Activated CD8-positive, alpha-beta memory T cell treated with anti-CD3 and anti-CD28 coated beads, Interleukin-2, amount 10 ng/mL, durations not matched to agents 7 days and 5 days (primary cell): ENCODE measurements at regions not wholly inside any gene's neighbourhood (a gene's known extent, or its start where the extent isn't known, plus 50 kb on each side); places are given as distances from the start of the nearest gene placed in this dataset.

Experiments used
- ATAC-seq: fragments of 150-1000 bp; cut with Tn5 transposase; one replicate; pipeline ENCODE4 v1.10.0; 2021; ENCODE audit warnings: moderate library complexity
- CTCF ChIA-PET: fragments of 350-600 bp; sonication (Branson Sonifier 250); formaldehyde crosslinking; loops from one replicate; lab custom pipeline; 2021; ENCODE audit warnings: antibody characterized with exemption; lab: Charles Lee
- DNase-seq: peaks from one replicate; pipeline ENCODE4 v3.0.0-alpha.2; 2020
- H3K27ac Mint-ChIP-seq: one replicate; pipeline ENCODE4 v1.8.0; 2021; ENCODE audit warnings: mild to moderate bottlenecking, mixed read lengths
- H3K27me3 Mint-ChIP-seq: one replicate; pipeline ENCODE4 v1.8.0; 2021; ENCODE audit warnings: mixed read lengths
- H3K36me3 Mint-ChIP-seq: one replicate; pipeline ENCODE4 v1.8.0; 2021; ENCODE audit warnings: mild to moderate bottlenecking, mixed read lengths
- H3K4me1 Mint-ChIP-seq: one replicate; pipeline ENCODE4 v1.8.0; 2021; ENCODE audit warnings: mixed read lengths
- H3K4me3 Mint-ChIP-seq: one replicate; pipeline ENCODE4 v1.8.0; 2021; ENCODE audit warnings: mild to moderate bottlenecking, moderate library complexity, mixed read lengths
- H3K9me3 Mint-ChIP-seq: one replicate; pipeline ENCODE4 v1.8.0; 2022; ENCODE audit warnings: low read depth, mixed read lengths

DNA sequence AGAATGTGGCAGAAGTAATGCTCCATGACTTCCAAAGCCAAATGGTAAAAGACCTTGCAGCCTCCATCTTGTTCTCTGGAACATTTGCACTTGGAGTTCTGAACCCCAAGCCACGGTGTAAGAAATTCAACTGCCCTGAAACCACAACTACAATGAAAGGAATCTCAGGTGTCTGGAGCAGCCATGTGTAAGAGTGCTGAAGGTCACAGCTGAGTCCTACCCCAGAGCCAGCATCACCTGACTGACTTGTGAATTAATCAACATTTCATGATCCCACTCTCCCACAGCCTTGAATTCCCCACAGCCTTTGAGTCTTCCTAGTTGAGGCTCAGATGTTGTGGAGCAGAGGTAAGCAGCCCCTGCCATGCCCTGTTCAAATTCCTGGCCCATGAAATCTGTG, 192.8 kb upstream of the CAMK1G start:
- Mint-ChIP-seq H3K4me1 (no peaks in the 10 kb centered on the region), H3K27ac (no peak overlapping the region), H3K36me3 (no peaks in the 10 kb centered on the region), H3K4me3 (no peak overlapping the region), H3K27me3 (peaks cover 23% of the 10 kb centered on the region), H3K9me3 (no peaks in the 10 kb centered on the region)
- ATAC-seq = no peak
- CTCF ChIA-PET = no interaction called here
- DNase-seq = no peak

- peaks cover 28% of the 10 kb centered on the region for H3K27me3 Mint-ChIP-seq
- DNase-seq (no peak), ATAC-seq (no peak)
- no peaks in the 10 kb centered on the region for H3K36me3 Mint-ChIP-seq
- H3K4me3 Mint-ChIP-seq = no peak overlapping the region
- CTCF ChIA-PET = no interaction called here
- H3K4me1 Mint-ChIP-seq = no peaks in the 10 kb centered on the region
- no peak overlapping the region for H3K27ac Mint-ChIP-seq
- no peaks in the 10 kb centered on the region for H3K9me3 Mint-ChIP-seq
Measured at GRCh38 chr1:209391792-209392191, 191.7 kb upstream of the CAMK1G start.

- H3K4me3 Mint-ChIP-seq = no peak overlapping the region
- H3K36me3 Mint-ChIP-seq = no peaks in the 10 kb centered on the region
- H3K9me3 Mint-ChIP-seq = no peaks in the 10 kb centered on the region
- H3K4me1 Mint-ChIP-seq = no peaks in the 10 kb centered on the region
- H3K27ac Mint-ChIP-seq = no peak overlapping the region
- DNase-seq = no peak
- no peak for ATAC-seq
- CTCF ChIA-PET = no interaction called here
- peaks cover 35% of the 10 kb centered on the region for H3K27me3 Mint-ChIP-seq
Measured at GRCh38 chr1:209395169-209395568, 188.3 kb upstream of the CAMK1G start.

GRCh38 chr1:209397371-209397770, 186.1 kb upstream of the CAMK1G start:
- CTCF ChIA-PET = interaction anchor here (1.1 kb wide), 1 partner anchor 8 kb away, joined by 3 read pairs; no protein-coding TSS in a partner anchor
- DNase-seq (no peak), ATAC-seq (no peak)
- Mint-ChIP-seq H3K36me3 (no peaks in the 10 kb centered on the region), H3K27me3 (peaks cover 33% of the 10 kb centered on the region), H3K4me1 (no peaks in the 10 kb centered on the region), H3K4me3 (no peak overlapping the region), H3K27ac (no peak overlapping the region), H3K9me3 (no peaks in the 10 kb centered on the region)

DNA sequence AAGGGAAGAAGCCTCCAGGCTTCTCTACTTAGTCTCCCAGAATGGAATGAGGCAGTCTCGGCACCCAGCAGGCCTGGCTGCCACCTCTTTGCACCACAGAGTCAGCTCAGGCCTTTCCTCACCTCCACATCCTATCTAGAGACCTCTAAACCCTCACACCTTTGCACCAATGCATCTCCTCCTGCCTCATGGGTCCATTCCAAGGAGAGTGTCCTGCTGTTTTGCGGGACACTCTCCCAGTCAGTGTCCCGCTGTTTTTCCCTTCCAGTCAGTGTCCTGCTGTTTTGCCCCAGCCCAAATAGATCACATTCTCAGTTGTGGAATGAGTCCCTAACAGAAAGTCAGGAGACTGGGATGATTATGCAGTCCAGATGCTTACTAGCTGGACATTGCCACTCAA, 185.6 kb upstream of the CAMK1G start:
- H3K4me3 Mint-ChIP-seq = no peak overlapping the region
- no peaks in the 10 kb centered on the region for H3K9me3 Mint-ChIP-seq
- CTCF ChIA-PET = no interaction called here
- no peaks in the 10 kb centered on the region for H3K4me1 Mint-ChIP-seq
- no peak overlapping the region for H3K27ac Mint-ChIP-seq
- no peaks in the 10 kb centered on the region for H3K36me3 Mint-ChIP-seq
- no peak for DNase-seq
- peaks cover 33% of the 10 kb centered on the region for H3K27me3 Mint-ChIP-seq
- no peak for ATAC-seq

GRCh38 chr1:209398313-209398991, 185.1 kb upstream of the CAMK1G start:
- Mint-ChIP-seq H3K4me1 (no peaks in the 10 kb centered on the region), H3K36me3 (no peaks in the 10 kb centered on the region), H3K27ac (no peak overlapping the region), H3K9me3 (no peaks in the 10 kb centered on the region), H3K4me3 (no peak overlapping the region), H3K27me3 (peaks cover 30% of the 10 kb centered on the region)
- DNase-seq = no peak
- no peak for ATAC-seq
- CTCF ChIA-PET = no interaction called here

DNA sequence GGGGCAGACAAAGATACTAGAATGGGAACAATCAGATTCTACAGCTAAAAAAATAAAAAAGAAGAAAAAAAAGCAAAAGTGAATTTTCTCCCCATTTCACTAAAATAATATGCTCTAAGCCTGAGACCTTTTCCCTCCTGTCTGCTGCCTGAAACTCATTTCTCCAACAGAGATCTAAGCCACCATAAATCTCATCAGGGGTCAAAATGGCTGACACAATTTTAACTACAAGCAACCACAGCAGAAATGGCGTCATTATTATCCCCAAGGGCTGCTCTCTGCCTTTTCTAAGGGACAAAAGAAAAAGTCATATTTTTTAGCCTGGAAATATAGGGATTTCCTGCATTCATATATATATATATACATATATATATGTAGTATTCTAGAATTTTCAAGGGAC, 183.7 kb upstream of the CAMK1G start:
- no peaks in the 10 kb centered on the region for H3K9me3 Mint-ChIP-seq
- H3K4me3 Mint-ChIP-seq = no peak overlapping the region
- no peaks in the 10 kb centered on the region for H3K4me1 Mint-ChIP-seq
- no peak for DNase-seq
- CTCF ChIA-PET = no interaction called here
- H3K27ac Mint-ChIP-seq = no peak overlapping the region
- no peak for ATAC-seq
- no peaks in the 10 kb centered on the region for H3K36me3 Mint-ChIP-seq
- H3K27me3 Mint-ChIP-seq = peaks cover 24% of the 10 kb centered on the region

DNA sequence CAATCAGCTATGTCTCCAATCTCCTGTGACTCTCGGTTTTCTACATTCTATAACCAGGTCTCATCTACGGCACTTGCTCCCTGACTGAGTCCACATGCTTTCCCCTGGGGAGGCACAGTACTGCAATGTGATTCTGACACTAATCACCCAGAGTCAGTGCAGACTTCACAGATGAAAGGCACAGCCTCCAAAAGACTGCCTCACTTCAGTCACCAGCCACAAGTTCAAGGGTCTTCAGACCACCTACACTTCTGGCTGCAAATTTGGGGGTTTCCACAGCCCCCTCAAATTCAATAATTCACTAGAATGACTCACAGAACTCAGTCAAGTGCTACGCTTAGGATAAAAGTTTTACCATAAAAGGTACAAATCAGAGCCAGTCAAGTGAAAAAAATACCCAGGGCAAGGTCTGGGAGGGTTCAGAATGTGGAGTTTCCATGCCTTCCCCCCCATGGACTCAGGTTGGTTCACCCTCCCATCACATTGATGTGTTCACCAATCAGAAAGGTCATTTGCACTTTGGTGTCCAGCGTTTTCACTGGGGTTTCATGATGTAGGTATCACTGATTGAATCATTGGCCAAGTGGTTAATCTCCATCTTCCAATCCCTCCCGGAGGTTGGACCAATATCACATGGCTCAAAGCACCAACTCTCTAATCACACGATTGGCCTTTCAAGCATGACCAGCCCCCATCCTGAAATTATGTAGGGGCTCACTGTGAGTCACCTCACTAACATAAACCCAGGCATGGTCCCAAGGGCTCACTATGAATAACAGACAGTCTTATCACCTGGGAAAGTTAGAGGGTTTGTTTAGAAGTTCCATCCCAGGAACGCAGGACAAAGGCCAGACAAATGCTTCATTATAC, 182.9 kb upstream of the CAMK1G start:
- no peaks in the 10 kb centered on the region for H3K36me3 Mint-ChIP-seq
- H3K4me3 Mint-ChIP-seq = no peak overlapping the region
- no peak for ATAC-seq
- no peak for DNase-seq
- no peaks in the 10 kb centered on the region for H3K9me3 Mint-ChIP-seq
- CTCF ChIA-PET = no interaction called here
- no peaks in the 10 kb centered on the region for H3K4me1 Mint-ChIP-seq
- H3K27me3 Mint-ChIP-seq = peaks cover 21% of the 10 kb centered on the region
- H3K27ac Mint-ChIP-seq = no peak overlapping the region

DNA sequence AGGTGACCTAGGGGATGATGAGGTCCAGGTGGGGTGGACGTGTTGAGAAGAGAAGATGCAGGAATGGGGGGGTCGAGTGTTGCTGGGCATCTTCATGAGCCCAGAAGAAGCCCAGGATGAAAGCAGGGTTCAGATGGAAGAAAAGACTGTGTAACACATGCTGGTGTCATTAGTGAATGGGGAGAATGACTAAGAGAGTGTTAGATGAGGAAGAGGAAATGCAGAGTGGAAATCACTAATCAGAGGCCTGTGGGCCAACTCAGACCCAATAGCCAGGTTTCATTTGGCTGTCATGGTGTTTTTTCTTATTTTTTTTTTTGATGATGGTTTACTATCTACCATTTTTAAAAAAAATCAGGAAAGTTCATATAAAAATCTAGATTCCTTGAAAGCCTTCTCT, 180.8 kb upstream of the CAMK1G start:
- ATAC-seq (no peak), DNase-seq (no peak)
- Mint-ChIP-seq H3K4me1 (no peaks in the 10 kb centered on the region), H3K36me3 (no peaks in the 10 kb centered on the region), H3K4me3 (no peak overlapping the region), H3K27me3 (peaks cover 20% of the 10 kb centered on the region), H3K9me3 (no peaks in the 10 kb centered on the region), H3K27ac (no peak overlapping the region)
- CTCF ChIA-PET = no interaction called here

DNA sequence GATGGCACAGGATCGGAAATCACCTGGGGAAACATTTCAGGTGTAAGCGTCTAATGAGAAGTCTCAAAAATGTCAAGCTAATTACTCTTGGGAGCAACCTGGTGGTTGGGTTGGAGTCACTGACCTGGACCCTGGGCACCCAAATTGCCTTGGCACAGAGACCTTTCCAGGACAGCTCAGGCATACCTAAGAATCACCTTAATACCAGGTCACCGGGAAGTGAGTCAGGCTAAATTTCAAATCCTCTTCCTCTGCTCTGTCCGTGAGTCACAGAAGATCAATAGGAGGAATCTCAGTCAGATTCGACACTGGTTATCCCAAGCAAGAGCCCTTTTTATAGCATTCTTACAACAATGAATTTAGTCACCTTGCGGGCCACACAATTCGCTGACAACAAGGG, 179.6 kb upstream of the CAMK1G start:
- no peak for ATAC-seq
- no peaks in the 10 kb centered on the region for H3K4me1 Mint-ChIP-seq
- no peak overlapping the region for H3K27ac Mint-ChIP-seq
- H3K27me3 Mint-ChIP-seq = peaks cover 24% of the 10 kb centered on the region
- no peak for DNase-seq
- CTCF ChIA-PET = interaction anchor here (1.0 to 1.3 kb wide), 2 partner anchors 7 to 205 kb away, joined by 3 read pairs; no protein-coding TSS in a partner anchor
- H3K4me3 Mint-ChIP-seq = no peak overlapping the region
- no peaks in the 10 kb centered on the region for H3K36me3 Mint-ChIP-seq
- H3K9me3 Mint-ChIP-seq = no peaks in the 10 kb centered on the region

DNA sequence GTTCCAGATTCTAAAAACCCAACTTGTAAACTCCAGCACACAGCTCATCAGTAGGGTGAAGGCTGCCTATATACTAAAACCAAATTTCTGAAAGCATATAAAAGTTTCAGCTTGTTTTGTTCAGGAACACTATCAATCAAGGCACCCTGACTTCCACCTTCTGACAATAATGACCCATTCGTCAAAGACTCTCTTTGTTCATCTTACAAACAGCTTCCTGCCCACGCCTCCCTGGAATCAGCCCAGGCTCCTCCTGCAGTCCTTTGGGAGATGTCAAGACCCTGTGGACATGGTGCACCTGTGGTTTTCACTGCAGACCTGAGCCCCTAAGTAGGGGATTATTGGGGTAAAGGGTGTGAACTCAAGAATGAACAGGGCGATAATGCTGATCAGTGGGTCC, 178.9 kb upstream of the CAMK1G start:
- H3K4me1 Mint-ChIP-seq = no peaks in the 10 kb centered on the region
- CTCF ChIA-PET = interaction anchor here (1.0 to 1.3 kb wide), 2 partner anchors 8 to 204 kb away, joined by 3 read pairs; no protein-coding TSS in a partner anchor
- no peaks in the 10 kb centered on the region for H3K36me3 Mint-ChIP-seq
- DNase-seq (no peak), ATAC-seq (no peak)
- H3K27me3 Mint-ChIP-seq = peaks cover 22% of the 10 kb centered on the region
- no peak overlapping the region for H3K27ac Mint-ChIP-seq
- no peak overlapping the region for H3K4me3 Mint-ChIP-seq
- no peaks in the 10 kb centered on the region for H3K9me3 Mint-ChIP-seq

GRCh38 chr1:209405183-209405814, 178.2 kb upstream of the CAMK1G start:
- CTCF ChIA-PET = interaction anchor here (0.8 to 1.3 kb wide), 2 partner anchors 8 to 9 kb away, joined by 3 read pairs; no protein-coding TSS in a partner anchor
- no peak for DNase-seq
- Mint-ChIP-seq H3K9me3 (no peaks in the 10 kb centered on the region), H3K27ac (no peak overlapping the region), H3K4me1 (no peaks in the 10 kb centered on the region), H3K27me3 (peaks cover 22% of the 10 kb centered on the region), H3K4me3 (no peak overlapping the region), H3K36me3 (no peaks in the 10 kb centered on the region)
- ATAC-seq = no peak

DNA sequence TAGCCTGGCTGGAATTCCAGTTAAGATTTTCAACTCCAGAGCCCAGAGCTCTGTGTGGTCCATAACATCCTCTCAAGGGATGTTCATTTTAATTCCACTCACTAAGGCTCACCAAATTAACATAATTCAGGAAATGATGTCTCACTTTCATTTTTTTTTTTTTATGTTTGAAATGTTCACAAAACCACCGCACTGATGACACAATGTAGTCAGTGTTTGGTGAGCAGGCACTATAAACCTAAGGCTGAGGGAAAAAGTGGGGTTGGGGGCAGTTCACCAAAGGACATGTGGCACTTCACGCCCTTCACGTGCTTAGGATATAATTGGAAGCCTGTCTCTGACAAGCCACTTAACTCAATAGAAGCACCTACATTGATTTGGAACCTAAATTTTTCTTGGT, 177.3 kb upstream of the CAMK1G start:
- H3K36me3 Mint-ChIP-seq = no peaks in the 10 kb centered on the region
- no peak for DNase-seq
- H3K4me1 Mint-ChIP-seq = no peaks in the 10 kb centered on the region
- no peak for ATAC-seq
- CTCF ChIA-PET = interaction anchor here (0.8 kb wide), 1 partner anchor 9 kb away, joined by 3 read pairs; no protein-coding TSS in a partner anchor
- no peak overlapping the region for H3K4me3 Mint-ChIP-seq
- H3K27ac Mint-ChIP-seq = no peak overlapping the region
- H3K27me3 Mint-ChIP-seq = peaks cover 23% of the 10 kb centered on the region
- H3K9me3 Mint-ChIP-seq = no peaks in the 10 kb centered on the region
